ENCODE measurements at regions not wholly inside any gene's neighbourhood (a gene's known extent, or its start where the extent isn't known, plus 50 kb on each side); places are given as distances from the start of the nearest gene placed in this dataset.
A peak's percentile ranks its signal among the peaks of the same experiment; 100 is the strongest.

DNA sequence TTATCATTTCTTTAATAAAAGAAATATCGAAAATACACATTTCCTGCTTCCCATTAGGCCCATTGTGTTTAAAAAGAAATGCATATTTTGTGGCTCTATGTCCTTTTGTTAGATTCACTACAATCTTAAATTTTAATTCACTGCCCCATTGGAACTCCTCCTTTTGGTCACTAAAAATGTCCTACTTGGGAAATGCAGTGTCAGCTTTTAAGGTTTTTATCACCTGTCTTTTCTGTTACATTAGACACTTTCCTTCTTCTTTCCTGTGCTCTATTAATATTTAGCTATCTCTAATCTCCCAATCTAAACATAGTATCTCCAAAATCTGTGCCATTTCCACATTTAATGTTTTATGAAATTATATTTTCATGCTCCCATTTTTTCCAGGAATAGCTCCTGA is 164.9 kb upstream of the SPOCK3 start:
- Histone ChIP-seq H3K4me1 (no peaks in the 10 kb centered on the region), H3K4me2 (no peak overlapping the region), H3K9me3 (no peaks in the 10 kb centered on the region), H3K4me3 (no peak overlapping the region), H3K27ac (no peak overlapping the region)
- POLR2A ChIA-PET, result no interaction called here
- ATAC-seq (no peak), DNase-seq (ENCODE audit: low read depth in 1 of 2, low spot score in 1 of 2) (no peak), FAIRE-seq (no peak)
- CTCF ChIA-PET, result no interaction called here
- 7% methylated on average over 1 of the region's 1 CpG for WGBS (ENCODE audit: missing lambda C conversion rate)
- no peak for TF ChIP-seq ESRRA (IDR thresholded peaks at IDR 0.05; ENCODE audit: borderline replicate concordance, low read length)
- peak; percentile 40 for TF ChIP-seq MAFK (IDR thresholded peaks at IDR 0.05; ENCODE audit: partially characterized antibody)

DNA sequence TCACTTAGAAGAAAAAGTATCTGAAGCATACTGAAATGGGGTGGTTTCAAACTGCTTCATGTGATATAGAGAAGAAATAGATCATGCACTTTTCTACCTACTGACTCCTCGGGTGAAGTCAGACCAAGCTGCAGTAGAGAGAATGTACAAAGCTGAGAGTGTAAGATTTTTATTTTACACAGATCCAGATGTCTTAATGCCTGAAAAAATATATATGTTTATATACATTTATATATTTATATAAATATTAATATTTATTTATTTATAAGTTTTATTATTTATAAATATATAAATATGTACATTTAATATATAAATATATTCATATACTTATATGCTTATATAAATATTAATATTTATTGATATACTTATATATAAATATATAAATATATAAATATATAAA is 171.9 kb upstream of the SPOCK3 start:
- H3K4me1 ChIP-seq, result no peaks in the 10 kb centered on the region
- POLR2A ChIA-PET, result no interaction called here
- no peak overlapping the region for H3K4me3 ChIP-seq
- DNase-seq (ENCODE audit: low read depth in 1 of 2, low spot score in 1 of 2), result no peak
- no peak overlapping the region for H3K4me2 ChIP-seq
- CTCF ChIA-PET, result no interaction called here
- WGBS (ENCODE audit: missing lambda C conversion rate), result 16% methylated on average over 1 of the region's 1 CpG
- no peak for FAIRE-seq
- no peaks in the 10 kb centered on the region for H3K9me3 ChIP-seq
- TF ChIP-seq, protein P1, sequence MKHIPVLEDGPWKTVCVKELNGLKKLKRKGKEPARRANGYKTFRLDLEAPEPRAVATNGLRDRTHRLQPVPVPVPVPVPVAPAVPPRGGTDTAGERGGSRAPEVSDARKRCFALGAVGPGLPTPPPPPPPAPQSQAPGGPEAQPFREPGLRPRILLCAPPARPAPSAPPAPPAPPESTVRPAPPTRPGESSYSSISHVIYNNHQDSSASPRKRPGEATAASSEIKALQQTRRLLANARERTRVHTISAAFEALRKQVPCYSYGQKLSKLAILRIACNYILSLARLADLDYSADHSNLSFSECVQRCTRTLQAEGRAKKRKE (CRISPR knock-in tag; IDR thresholded peaks at IDR 0.05; ENCODE audit: low read depth), result no peak
- no peak for TF ChIP-seq EHMT2 (IDR thresholded peaks at IDR 0.05; ENCODE audit: low read depth)
- no peak for TF ChIP-seq RARB (CRISPR knock-in tag; IDR thresholded peaks at IDR 0.05)
- TF ChIP-seq SMC3 (IDR thresholded peaks at IDR 0.05), result no peak
- TF ChIP-seq GATA3 (IDR thresholded peaks at IDR 0.05; ENCODE audit: borderline replicate concordance), result no peak
- TF ChIP-seq ZC3H11A (IDR thresholded peaks at IDR 0.05), result no peak
- TF ChIP-seq KDM5A (IDR thresholded peaks at IDR 0.05), result no peak
- TF ChIP-seq POLR2A (IDR thresholded peaks at IDR 0.05; ENCODE audit: low read length), result no peak
- TF ChIP-seq CBX2 (IDR thresholded peaks at IDR 0.05; ENCODE audit: borderline replicate concordance, low read depth), result no peak
- TF ChIP-seq CBX8 (IDR thresholded peaks at IDR 0.05), result no peak
- H3K27ac ChIP-seq, result no peak overlapping the region
- no peak for ATAC-seq

DNA sequence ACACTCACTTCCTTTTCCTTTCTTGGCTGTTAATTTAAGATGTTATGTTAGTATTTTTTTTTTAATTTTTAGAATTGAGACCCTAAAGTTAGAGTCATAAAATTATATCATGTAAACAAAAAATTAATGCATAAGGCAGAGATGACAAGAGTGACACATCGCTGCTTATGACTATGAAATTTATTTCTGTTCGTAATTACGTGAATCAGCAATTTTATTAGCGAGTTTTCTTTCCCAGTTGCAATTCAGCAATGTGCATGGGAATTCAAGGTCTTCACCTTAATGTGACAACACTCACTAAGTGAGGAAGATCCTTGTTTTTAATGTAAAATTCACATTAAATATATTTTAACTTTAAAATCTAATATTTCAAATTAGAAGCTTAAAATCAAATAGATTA is 181.2 kb upstream of the SPOCK3 start:
- POLR2A ChIA-PET, result no interaction called here
- no peak for FAIRE-seq

DNA sequence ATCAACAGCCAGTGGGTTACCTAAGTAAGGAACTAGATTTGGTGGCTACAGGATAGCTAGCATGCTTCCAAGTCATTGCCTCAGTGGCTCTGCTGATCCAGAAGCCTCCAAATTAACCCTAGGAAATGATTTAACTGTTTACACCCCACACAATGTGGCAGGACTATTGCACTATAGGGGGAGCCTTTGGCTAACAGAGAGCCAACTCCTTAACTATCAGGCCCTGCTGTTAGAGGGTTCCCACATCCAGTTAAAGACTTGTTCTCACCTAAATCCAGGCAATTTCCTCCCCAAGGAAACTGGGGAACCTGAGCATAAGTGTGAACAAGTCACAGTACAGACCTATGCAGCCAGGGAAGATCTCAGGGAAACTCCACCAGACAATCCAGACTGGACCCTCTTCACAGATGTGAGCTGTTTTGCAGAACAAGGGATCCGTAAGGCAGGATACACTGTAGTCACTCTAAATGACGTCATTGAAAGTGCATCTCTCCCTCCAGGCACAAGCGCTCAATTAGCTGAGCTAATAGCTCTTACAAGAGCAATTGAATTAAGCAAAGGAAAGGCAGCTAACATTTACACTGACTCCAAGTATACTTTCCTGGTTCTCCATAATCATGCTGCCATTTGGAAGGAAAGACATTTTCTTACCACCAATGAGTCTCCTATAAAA is 185.3 kb upstream of the SPOCK3 start:
- POLR2A ChIA-PET, result no interaction called here
- H3K27ac ChIP-seq, result no peak overlapping the region
- WGBS (ENCODE audit: missing lambda C conversion rate), result 42% methylated on average over 3 of the region's 3 CpGs
- no peak overlapping the region for H3K4me2 ChIP-seq
- TF ChIP-seq TP53 (CRISPR knock-in tag; IDR thresholded peaks at IDR 0.05), result no peak
- DNase-seq (ENCODE audit: low read depth in 1 of 2, low spot score in 1 of 2) (no peak), FAIRE-seq (no peak), ATAC-seq (no peak)
- no peaks in the 10 kb centered on the region for H3K9me3 ChIP-seq
- no peak overlapping the region for H3K4me3 ChIP-seq
- H3K4me1 ChIP-seq, result no peaks in the 10 kb centered on the region
- CTCF ChIA-PET, result interaction anchor here (0.6 kb wide), 1 partner anchor 1975 kb away, joined by 4 read pairs; no protein-coding TSS in a partner anchor

More for the DNA sequence above, 181.2 kb upstream of the SPOCK3 start:
- no peak overlapping the region for H3K4me3 ChIP-seq
- TF ChIP-seq MAFK (IDR thresholded peaks at IDR 0.05; ENCODE audit: partially characterized antibody) (peak; percentile 18), HOXA7 (CRISPR knock-in tag; IDR thresholded peaks at IDR 0.05) (no peak)
- 42% methylated on average over 4 of the region's 4 CpGs for WGBS (ENCODE audit: missing lambda C conversion rate)
- no peak overlapping the region for H3K4me2 ChIP-seq
- no peaks in the 10 kb centered on the region for H3K4me1 ChIP-seq
- no peaks in the 10 kb centered on the region for H3K9me3 ChIP-seq
- DNase-seq (ENCODE audit: low read depth in 1 of 2, low spot score in 1 of 2) (no peak), ATAC-seq (no peak)
- CTCF ChIA-PET, result no interaction called here
- no peak overlapping the region for H3K27ac ChIP-seq

DNA sequence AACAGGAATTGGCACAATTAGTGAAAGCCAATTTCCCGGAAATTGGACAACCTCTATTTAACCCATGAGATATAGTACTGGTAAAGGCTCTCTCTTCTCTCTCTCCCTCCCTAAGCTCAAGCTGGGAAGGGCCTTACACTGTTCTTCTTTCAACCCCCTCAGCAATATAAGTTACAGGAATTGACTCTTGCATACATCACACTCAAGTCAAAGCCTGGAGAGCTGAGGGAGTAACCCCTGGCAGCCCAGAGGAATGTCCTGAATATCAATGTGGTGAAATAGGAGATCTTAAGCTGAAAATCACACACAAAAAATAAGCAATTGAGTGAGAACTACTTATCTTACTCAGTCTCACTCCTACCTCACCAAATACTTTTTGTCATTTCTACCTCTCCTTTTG is 186.9 kb upstream of the SPOCK3 start:
- FAIRE-seq (no peak), DNase-seq (ENCODE audit: low read depth in 1 of 2, low spot score in 1 of 2) (no peak), ATAC-seq (no peak)
- POLR2A ChIA-PET, result no interaction called here
- Histone ChIP-seq H3K27ac (no peak overlapping the region), H3K4me3 (no peak overlapping the region), H3K4me1 (no peaks in the 10 kb centered on the region), H3K9me3 (no peaks in the 10 kb centered on the region), H3K4me2 (no peak overlapping the region)
- WGBS (ENCODE audit: missing lambda C conversion rate), result 0% methylated on average over 1 of the region's 1 CpG
- CTCF ChIA-PET, result no interaction called here
- no peak for TF ChIP-seq POLR2A (IDR thresholded peaks at IDR 0.05; ENCODE audit: low read length)
- no peak for TF ChIP-seq NR3C1 (IDR thresholded peaks at IDR 0.05)
- TF ChIP-seq HDAC2 (IDR thresholded peaks at IDR 0.05), result no peak
- no peak for TF ChIP-seq EP300 (IDR thresholded peaks at IDR 0.05)
- TF ChIP-seq MAZ (IDR thresholded peaks at IDR 0.05; ENCODE audit: borderline replicate concordance, low read depth, low read length), result no peak
- no peak for TF ChIP-seq TP53 (CRISPR knock-in tag; IDR thresholded peaks at IDR 0.05)
- TF ChIP-seq CEBPB (IDR thresholded peaks at IDR 0.05), result no peak
- TF ChIP-seq JUN (IDR thresholded peaks at IDR 0.05), result no peak
- no peak for TF ChIP-seq RFX5 (IDR thresholded peaks at IDR 0.05)
- TF ChIP-seq FOXS1 (CRISPR knock-in tag; IDR thresholded peaks at IDR 0.05), result no peak
- TF ChIP-seq RNF2 (IDR thresholded peaks at IDR 0.05; ENCODE audit: borderline replicate concordance, low read depth), result no peak
- TF ChIP-seq, protein P1 (CRISPR knock-in tag; IDR thresholded peaks at IDR 0.05; ENCODE audit: low read depth), result no peak
- no peak for TF ChIP-seq PHF8 (IDR thresholded peaks at IDR 0.05; ENCODE audit: borderline replicate concordance, low read depth)

All from A549 (cell line).